ENCODE measurements at regions not wholly inside any gene's neighbourhood (a gene's known extent, or its start where the extent isn't known, plus 50 kb on each side); places are given as distances from the start of the nearest gene placed in this dataset.

DNA sequence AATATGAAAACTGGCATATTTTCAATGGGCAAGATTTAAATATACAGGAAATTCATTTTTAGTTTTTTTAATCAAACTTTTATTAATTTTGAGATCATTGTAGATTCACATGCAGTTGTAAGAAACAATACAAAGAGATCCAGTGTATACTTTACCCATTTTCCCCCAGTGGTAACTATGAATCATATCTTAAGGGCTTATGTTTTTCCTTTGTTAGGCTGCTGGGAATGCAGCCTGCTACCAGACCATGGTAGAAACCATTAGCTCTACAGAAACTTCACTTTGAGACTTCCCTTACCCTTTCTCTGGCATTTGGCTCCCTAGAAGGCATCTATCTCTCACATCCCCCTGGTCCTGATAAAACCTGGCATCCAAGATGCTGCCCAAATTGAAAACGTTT lies 147.6 kb upstream of the EOLA2 start:
- TF ChIP-seq, protein P1, sequence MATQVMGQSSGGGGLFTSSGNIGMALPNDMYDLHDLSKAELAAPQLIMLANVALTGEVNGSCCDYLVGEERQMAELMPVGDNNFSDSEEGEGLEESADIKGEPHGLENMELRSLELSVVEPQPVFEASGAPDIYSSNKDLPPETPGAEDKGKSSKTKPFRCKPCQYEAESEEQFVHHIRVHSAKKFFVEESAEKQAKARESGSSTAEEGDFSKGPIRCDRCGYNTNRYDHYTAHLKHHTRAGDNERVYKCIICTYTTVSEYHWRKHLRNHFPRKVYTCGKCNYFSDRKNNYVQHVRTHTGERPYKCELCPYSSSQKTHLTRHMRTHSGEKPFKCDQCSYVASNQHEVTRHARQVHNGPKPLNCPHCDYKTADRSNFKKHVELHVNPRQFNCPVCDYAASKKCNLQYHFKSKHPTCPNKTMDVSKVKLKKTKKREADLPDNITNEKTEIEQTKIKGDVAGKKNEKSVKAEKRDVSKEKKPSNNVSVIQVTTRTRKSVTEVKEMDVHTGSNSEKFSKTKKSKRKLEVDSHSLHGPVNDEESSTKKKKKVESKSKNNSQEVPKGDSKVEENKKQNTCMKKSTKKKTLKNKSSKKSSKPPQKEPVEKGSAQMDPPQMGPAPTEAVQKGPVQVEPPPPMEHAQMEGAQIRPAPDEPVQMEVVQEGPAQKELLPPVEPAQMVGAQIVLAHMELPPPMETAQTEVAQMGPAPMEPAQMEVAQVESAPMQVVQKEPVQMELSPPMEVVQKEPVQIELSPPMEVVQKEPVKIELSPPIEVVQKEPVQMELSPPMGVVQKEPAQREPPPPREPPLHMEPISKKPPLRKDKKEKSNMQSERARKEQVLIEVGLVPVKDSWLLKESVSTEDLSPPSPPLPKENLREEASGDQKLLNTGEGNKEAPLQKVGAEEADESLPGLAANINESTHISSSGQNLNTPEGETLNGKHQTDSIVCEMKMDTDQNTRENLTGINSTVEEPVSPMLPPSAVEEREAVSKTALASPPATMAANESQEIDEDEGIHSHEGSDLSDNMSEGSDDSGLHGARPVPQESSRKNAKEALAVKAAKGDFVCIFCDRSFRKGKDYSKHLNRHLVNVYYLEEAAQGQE (IDR thresholded peaks at IDR 0.05; ENCODE audit: low read depth): no peak
- TF ChIP-seq CREB1 (IDR thresholded peaks at IDR 0.05; ENCODE audit: low read depth) (no peak), NFIC (IDR thresholded peaks at IDR 0.05) (no peak), ZBTB7A (IDR thresholded peaks at IDR 0.05; ENCODE audit: low read depth) (no peak), RAD21 (IDR thresholded peaks at IDR 0.05; ENCODE audit: low read depth) (no peak), EP300 (IDR thresholded peaks at IDR 0.05; ENCODE audit: borderline replicate concordance) (no peak), EGR1 (IDR thresholded peaks at IDR 0.05) (no peak), FOXM1 (IDR thresholded peaks at IDR 0.05; ENCODE audit: borderline replicate concordance, low read depth) (no peak)
- TF ChIP-seq, protein P2, sequence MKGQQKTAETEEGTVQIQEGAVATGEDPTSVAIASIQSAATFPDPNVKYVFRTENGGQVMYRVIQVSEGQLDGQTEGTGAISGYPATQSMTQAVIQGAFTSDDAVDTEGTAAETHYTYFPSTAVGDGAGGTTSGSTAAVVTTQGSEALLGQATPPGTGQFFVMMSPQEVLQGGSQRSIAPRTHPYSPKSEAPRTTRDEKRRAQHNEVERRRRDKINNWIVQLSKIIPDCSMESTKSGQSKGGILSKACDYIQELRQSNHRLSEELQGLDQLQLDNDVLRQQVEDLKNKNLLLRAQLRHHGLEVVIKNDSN (IDR thresholded peaks at IDR 0.05): no peak

DNA sequence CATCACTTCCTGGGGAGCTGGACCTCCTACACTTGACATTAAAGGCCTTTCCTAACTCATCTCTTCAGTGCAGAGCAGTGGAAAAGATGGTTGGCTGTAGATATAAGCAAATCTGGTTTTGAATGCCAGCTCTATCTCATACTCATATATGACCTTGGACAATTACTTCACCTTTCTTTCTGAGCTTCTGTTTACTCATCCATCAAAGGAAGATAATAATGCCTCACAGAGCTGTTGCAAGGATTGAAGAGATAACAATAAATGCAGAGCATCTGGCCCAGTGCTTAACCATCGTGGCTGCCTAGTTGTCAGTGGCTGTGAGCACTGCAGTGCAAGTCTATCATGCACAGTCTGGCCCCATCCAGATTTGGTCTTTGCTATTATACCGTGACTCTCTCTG lies 148.1 kb upstream of the EOLA2 start:
- TF ChIP-seq ZBTB7A (IDR thresholded peaks at IDR 0.05; ENCODE audit: low read depth) (no peak), EGR1 (IDR thresholded peaks at IDR 0.05) (no peak), CREB1 (IDR thresholded peaks at IDR 0.05; ENCODE audit: low read depth) (no peak), TCF12 (IDR thresholded peaks at IDR 0.05; ENCODE audit: low read depth) (no peak), TEAD4 (IDR thresholded peaks at IDR 0.05) (no peak), TAF1 (IDR thresholded peaks at IDR 0.05; ENCODE audit: low read depth) (no peak), NFIC (IDR thresholded peaks at IDR 0.05) (no peak), EP300 (IDR thresholded peaks at IDR 0.05; ENCODE audit: borderline replicate concordance) (no peak)
- TF ChIP-seq, protein P1 (IDR thresholded peaks at IDR 0.05; ENCODE audit: low read depth): no peak

DNA sequence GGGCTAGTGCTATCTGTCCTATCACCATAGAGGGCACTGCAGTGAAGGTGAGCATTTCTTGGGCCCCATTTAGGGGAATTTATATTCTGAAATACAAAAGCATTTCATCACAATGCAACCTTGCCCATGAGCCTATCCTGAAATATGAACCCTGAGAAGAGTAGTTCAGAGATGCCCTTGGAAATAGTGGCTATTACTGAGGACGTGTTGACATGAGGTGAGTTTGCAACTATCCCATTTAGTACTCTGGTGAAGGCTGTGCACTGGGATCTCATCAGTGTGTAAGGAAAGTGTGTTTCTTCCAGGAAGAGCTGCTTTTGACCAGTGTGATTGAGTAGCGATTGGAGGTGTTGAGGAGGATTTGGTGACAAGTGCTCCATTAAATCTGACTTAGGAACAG lies 149.3 kb upstream of the EOLA2 start:
- TF ChIP-seq FOXM1 (IDR thresholded peaks at IDR 0.05; ENCODE audit: borderline replicate concordance, low read depth) (no peak), EGR1 (IDR thresholded peaks at IDR 0.05) (no peak), CREB1 (IDR thresholded peaks at IDR 0.05; ENCODE audit: low read depth) (no peak), YY1 (IDR thresholded peaks at IDR 0.05; ENCODE audit: low read depth) (no peak), EP300 (IDR thresholded peaks at IDR 0.05; ENCODE audit: borderline replicate concordance) (no peak), RAD21 (IDR thresholded peaks at IDR 0.05; ENCODE audit: low read depth) (no peak), TAF1 (IDR thresholded peaks at IDR 0.05; ENCODE audit: low read depth) (no peak)
- TF ChIP-seq, protein P3, sequence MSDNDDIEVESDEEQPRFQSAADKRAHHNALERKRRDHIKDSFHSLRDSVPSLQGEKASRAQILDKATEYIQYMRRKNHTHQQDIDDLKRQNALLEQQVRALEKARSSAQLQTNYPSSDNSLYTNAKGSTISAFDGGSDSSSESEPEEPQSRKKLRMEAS (IDR thresholded peaks at IDR 0.05): no peak
- TF ChIP-seq, protein P1 (IDR thresholded peaks at IDR 0.05; ENCODE audit: low read depth): no peak

DNA sequence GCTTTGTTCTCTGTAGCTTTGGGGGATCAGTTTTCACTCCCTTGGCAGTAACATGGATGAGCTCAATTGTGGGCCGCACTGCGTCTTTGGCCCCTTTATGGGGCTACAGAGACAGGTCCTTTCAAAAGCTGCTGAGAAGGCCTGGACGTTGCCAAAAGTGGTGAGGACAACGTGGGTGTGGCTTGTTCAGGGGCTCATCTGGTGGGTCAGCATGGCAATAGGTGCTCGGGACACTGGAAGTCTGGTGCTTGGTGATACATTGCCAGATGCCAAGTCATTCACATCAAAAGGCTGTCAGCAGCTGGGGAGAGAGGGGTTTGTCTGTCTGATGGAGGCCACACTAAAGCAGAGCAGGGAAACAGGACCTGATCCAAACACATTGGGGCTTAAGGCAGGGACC lies 149.8 kb upstream of the EOLA2 start:
- TF ChIP-seq ZBTB7A (IDR thresholded peaks at IDR 0.05; ENCODE audit: low read depth) (no peak), FOXM1 (IDR thresholded peaks at IDR 0.05; ENCODE audit: borderline replicate concordance, low read depth) (no peak), TAF1 (IDR thresholded peaks at IDR 0.05; ENCODE audit: low read depth) (no peak), EP300 (IDR thresholded peaks at IDR 0.05; ENCODE audit: borderline replicate concordance) (no peak), YY1 (IDR thresholded peaks at IDR 0.05; ENCODE audit: low read depth) (no peak), NFIC (IDR thresholded peaks at IDR 0.05) (no peak), TEAD4 (IDR thresholded peaks at IDR 0.05) (no peak), RAD21 (IDR thresholded peaks at IDR 0.05; ENCODE audit: low read depth) (no peak), CEBPB (IDR thresholded peaks at IDR 0.05) (no peak), EGR1 (IDR thresholded peaks at IDR 0.05) (no peak), CREB1 (IDR thresholded peaks at IDR 0.05; ENCODE audit: low read depth) (no peak), TCF12 (IDR thresholded peaks at IDR 0.05; ENCODE audit: low read depth) (no peak)
- TF ChIP-seq, protein P1 (IDR thresholded peaks at IDR 0.05; ENCODE audit: low read depth): no peak
- TF ChIP-seq, protein P2 (IDR thresholded peaks at IDR 0.05): no peak
- TF ChIP-seq, protein P3 (IDR thresholded peaks at IDR 0.05): no peak

All from Ishikawa (cell line).